A549 (cell line): ENCODE measurements at regions not wholly inside any gene's neighbourhood (a gene's known extent, or its start where the extent isn't known, plus 50 kb on each side); places are given as distances from the start of the nearest gene placed in this dataset.

Experiments used
- ATAC-seq, 2 experiments: fragments of 200-7000 bp in 1 of 2; fragments of >200 bp in 1 of 2; cut with Nextera tagmentation in 1 of 2; cut with Tn5 transposase in 1 of 2; 3 replicates each; pipeline versions ENCODE4 v1.8.0 to v1.9.1; 2018 to 2020; ENCODE audit warnings: mild to moderate bottlenecking in 1 of 2, moderate library complexity in 1 of 2
- CTCF ChIA-PET: fragments of 300-600 bp; sonication (Branson Sonifier 250); formaldehyde crosslinking; extraction: SDS; loops from one replicate; lab custom pipeline; 2021; ENCODE audit warnings: antibody characterized with exemption, inconsistent platforms; lab: Yijun Ruan, JAX
- POLR2A ChIA-PET: fragments of 350-600 bp; formaldehyde crosslinking; extraction: SDS; loops from one replicate; lab custom pipeline; 2021; ENCODE audit warnings: antibody characterized with exemption, inconsistent platforms; lab: Yijun Ruan, JAX
- DNase-seq, 2 experiments: peaks; one replicate each; pipeline versions ENCODE4 v3.0.0 to v3.0.0-alpha.2; 2011 to 2016; ENCODE audit warnings: low read depth in 1 of 2, low spot score in 1 of 2
- FAIRE-seq: peaks from 2 replicates; lab custom pipeline; 2011; peaks lifted over from hg19 to GRCh38; lab: Jason Lieb, UNC
- H3K27ac ChIP-seq, 2 experiments: fragments of >200 bp; sonication (Bioruptor Twin); formaldehyde crosslinking; 3 replicates each; pipeline ENCODE4 v1.5.1; 2016 to 2017
- H3K4me1 ChIP-seq: fragments of >200 bp; sonication (Bioruptor Twin); formaldehyde crosslinking; 3 replicates; pipeline ENCODE4 v1.6.1; 2016
- H3K4me2 ChIP-seq: fragments of >200 bp; sonication (Bioruptor Twin); formaldehyde crosslinking; 3 replicates; pipeline ENCODE4 v1.6.1; 2016
- H3K4me3 ChIP-seq: fragments of >200 bp; sonication (Bioruptor Twin); formaldehyde crosslinking; 3 replicates; pipeline ENCODE4 v1.5.1; 2016
- H3K9me3 ChIP-seq: fragments of >200 bp; sonication (Bioruptor Twin); formaldehyde crosslinking; 3 replicates; pipeline ENCODE4 v1.6.1; 2016
- EHF ChIP-seq: fragments of 250-450 bp; sonication (Bioruptor Pico); IDR thresholded peaks from 2 replicates; pipeline ENCODE4 v1.5.0; 2020; ENCODE audit warnings: mild to moderate bottlenecking
- EHMT2 ChIP-seq: fragments of 200-600 bp; sonication (generic); IDR thresholded peaks from 2 replicates; pipeline ENCODE4 v1.6.1; 2016; ENCODE audit warnings: antibody characterized with exemption, low read depth, mild to moderate bottlenecking, moderate library complexity
- EP300 ChIP-seq, 2 experiments: fragments of >200 bp; sonication (Bioruptor Twin); formaldehyde crosslinking; IDR thresholded peaks; 2 replicates in 1 of 2; 3 replicates in 1 of 2; pipeline ENCODE4 v1.6.1; 2016 to 2017
- FOSB ChIP-seq: fragments of 250-450 bp; sonication (Bioruptor Pico); IDR thresholded peaks from 2 replicates; pipeline ENCODE4 v1.5.0; 2020; ENCODE audit warnings: mild to moderate bottlenecking, moderate library complexity
- FOXS1 ChIP-seq: fragments of 250-450 bp; sonication (Bioruptor Pico); IDR thresholded peaks from 2 replicates; pipeline ENCODE4 v1.5.0; 2020; ENCODE audit warnings: mild to moderate bottlenecking, moderate library complexity
- HDAC2 ChIP-seq: fragments of 200-600 bp; sonication (generic); IDR thresholded peaks from 2 replicates; pipeline ENCODE4 v1.6.1; 2016
- HOXA7 ChIP-seq: fragments of 250-450 bp; sonication (Bioruptor Pico); IDR thresholded peaks from 2 replicates; pipeline ENCODE4 v1.5.0; 2020; ENCODE audit warnings: mild to moderate bottlenecking, moderate library complexity
- HOXB5 ChIP-seq: fragments of 250-450 bp; sonication (Bioruptor Pico); IDR thresholded peaks from 2 replicates; pipeline ENCODE4 v1.5.0; 2020; ENCODE audit warnings: mild to moderate bottlenecking, moderate library complexity
- JUN ChIP-seq, 2 experiments: fragments of >200 bp; sonication (Bioruptor Twin); formaldehyde crosslinking; IDR thresholded peaks; 2 replicates in 1 of 2; 3 replicates in 1 of 2; pipeline ENCODE4 v1.6.1; 2016 to 2017
- JUNB ChIP-seq: fragments of >200 bp; sonication (Bioruptor Twin); formaldehyde crosslinking; IDR thresholded peaks from 2 replicates; pipeline ENCODE4 v1.6.1; 2016
- KDM5A ChIP-seq: fragments of 200-600 bp; sonication (generic); IDR thresholded peaks from 2 replicates; pipeline ENCODE4 v1.6.1; 2016; ENCODE audit warnings: antibody characterized with exemption, mild to moderate bottlenecking
- NFE2L2 ChIP-seq: fragments of 150-350 bp; conservative IDR thresholded peaks from 2 replicates; pipeline ENCODE4 v1.6.1; 2014; ENCODE audit warnings: low read length
- NR3C1 ChIP-seq: fragments of >200 bp; sonication (Bioruptor Twin); formaldehyde crosslinking; IDR thresholded peaks from 3 replicates; pipeline ENCODE4 v1.6.1; 2017
- PHF8 ChIP-seq: fragments of 200-600 bp; sonication (generic); IDR thresholded peaks from 2 replicates; pipeline ENCODE4 v1.6.1; 2016; ENCODE audit warnings: low read depth, mild to moderate bottlenecking, antibody characterized with exemption, moderate library complexity, borderline replicate concordance
- POLR2A ChIP-seq: IDR thresholded peaks from 2 replicates; pipeline ENCODE4 v1.6.1; 2012; ENCODE audit warnings: mild to moderate bottlenecking, low read length
- RAD21 ChIP-seq, 2 experiments: fragments of >200 bp in 1 of 2; sonication (Bioruptor Twin) in 1 of 2; formaldehyde crosslinking in 1 of 2; IDR thresholded peaks in 1 of 2; conservative IDR thresholded peaks in 1 of 2; 2 replicates in 1 of 2; 3 replicates in 1 of 2; pipeline ENCODE4 v1.6.1; 2012 to 2018; ENCODE audit warnings: inconsistent platforms in 1 of 2
- RARB ChIP-seq: fragments of 250-450 bp; sonication (Bioruptor Pico); IDR thresholded peaks from 2 replicates; pipeline ENCODE4 v1.8.0; 2021; ENCODE audit warnings: mild to moderate bottlenecking, moderate library complexity
- RFX5 ChIP-seq: fragments of 450-650 bp; IDR thresholded peaks from 2 replicates; pipeline ENCODE4 v1.7.1; 2014; ENCODE audit warnings: antibody characterized with exemption, mild to moderate bottlenecking, moderate library complexity
- SMC3 ChIP-seq: fragments of >200 bp; sonication (Bioruptor Twin); formaldehyde crosslinking; IDR thresholded peaks from 3 replicates; pipeline ENCODE4 v1.6.1; 2018; ENCODE audit warnings: inconsistent platforms
- TFCP2L1 ChIP-seq: fragments of 250-450 bp; sonication (Bioruptor Pico); IDR thresholded peaks from 2 replicates; pipeline ENCODE4 v1.5.0; 2021; ENCODE audit warnings: mild to moderate bottlenecking
- TP53 ChIP-seq: fragments of 250-450 bp; sonication (Bioruptor Pico); IDR thresholded peaks from 2 replicates; pipeline ENCODE4 v1.5.0; 2021; ENCODE audit warnings: mild to moderate bottlenecking, moderate library complexity
- ZSCAN20 ChIP-seq: fragments of 250-450 bp; sonication (Bioruptor Pico); IDR thresholded peaks from 2 replicates; pipeline ENCODE4 v1.8.0; 2022; ENCODE audit warnings: mild to moderate bottlenecking, moderate library complexity
- WGBS: methylation state at CpG from one replicate; pipeline ENCODE4 v1.1.6; 2017; ENCODE audit errors: missing lambda C conversion rate; 5-methylcytosine and 5-hydroxymethylcytosine counted together
- TF ChIP-seq, protein P1 (sequence below): fragments of 250-450 bp; sonication (Bioruptor Pico); IDR thresholded peaks from 2 replicates; pipeline ENCODE4 v1.5.0; 2021; ENCODE audit warnings: mild to moderate bottlenecking, moderate library complexity, borderline replicate concordance
- TF ChIP-seq, protein P2 (sequence below): fragments of 200-600 bp; sonication (generic); IDR thresholded peaks from 2 replicates; pipeline ENCODE4 v1.6.1; 2016; ENCODE audit warnings: antibody characterized with exemption, mild to moderate bottlenecking, moderate library complexity

DNA sequence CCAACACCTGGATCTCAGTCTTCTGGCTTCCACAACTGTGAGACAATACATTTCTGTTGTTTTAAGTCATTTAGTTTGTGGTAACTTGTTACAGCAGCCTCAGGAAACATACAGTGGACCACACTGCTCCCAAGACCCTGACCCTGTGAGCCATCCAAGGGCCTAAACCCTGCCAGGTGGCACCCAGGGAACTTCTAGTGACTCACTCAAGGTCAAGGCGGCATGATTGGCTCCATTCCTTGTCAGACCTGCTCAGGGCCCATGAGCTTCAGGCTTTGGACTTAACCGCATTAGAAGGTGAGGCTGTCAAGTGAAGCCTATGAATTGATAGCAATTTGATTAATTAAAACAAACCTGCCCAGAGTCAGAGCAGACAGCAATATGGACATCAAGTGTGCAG, 165.7 kb upstream of the MAMLD1 start:
- ATAC-seq (no peak), FAIRE-seq (no peak)
- no CpG with 5 or more reads among the region's 2 CpGs for WGBS

DNA sequence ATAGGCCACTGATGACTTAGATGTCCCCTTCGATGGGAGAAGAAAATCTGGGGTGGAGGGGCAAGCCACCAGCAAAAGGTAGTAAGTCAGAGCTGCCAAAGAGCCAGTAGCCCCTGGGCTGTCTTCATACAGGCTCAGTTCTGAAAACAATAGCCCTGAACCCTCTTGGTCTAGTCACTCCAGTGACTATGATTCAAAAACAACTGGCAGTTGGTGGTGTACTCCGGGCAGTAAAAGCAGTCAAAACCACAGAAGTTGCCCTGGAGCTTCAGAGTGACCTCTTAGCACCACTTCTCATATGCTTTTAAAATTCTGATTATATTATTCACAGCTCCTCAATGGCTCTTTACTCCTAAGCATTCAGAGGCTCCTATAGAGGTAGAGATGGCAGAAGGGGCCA, 164.3 kb upstream of the MAMLD1 start:
- TF ChIP-seq PHF8 (no peak), ZSCAN20 (CRISPR knock-in tag) (no peak)
- TF ChIP-seq, all 56 proteins: peak for 0
- FAIRE-seq = no peak
- POLR2A ChIA-PET = no interaction called here
- Histone ChIP-seq H3K9me3 (no peaks in the 10 kb centered on the region), H3K4me2 (no peak overlapping the region), H3K27ac (peak overlapping the region in 1 of 2 experiments; percentile 86; a peak in 4 of 6 replicates), H3K4me1 (peaks cover 25% of the 10 kb centered on the region), H3K4me3 (no peak overlapping the region)
- 65% methylated on average over 2 of the region's 2 CpGs for WGBS
- no peak for DNase-seq
- no peak for ATAC-seq
- CTCF ChIA-PET = interaction anchor here (0.8 to 3.0 kb wide), 2 partner anchors 166 to 485 kb away, joined by 3 to 8 read pairs; partner anchors contain the start of gene MAMLD1

More for the DNA sequence above, 165.7 kb upstream of the MAMLD1 start:
- H3K27ac ChIP-seq = no peak overlapping the region
- TF ChIP-seq EHMT2 (no peak), NR3C1 (no peak), RAD21 (conservative IDR thresholded peaks at IDR 0.05 in 1 of 2, IDR thresholded peaks at IDR 0.05 in 1 of 2) (no peak), TP53 (CRISPR knock-in tag) (no peak), FOXS1 (CRISPR knock-in tag) (no peak), KDM5A (no peak), RFX5 (no peak), TFCP2L1 (CRISPR knock-in tag) (no peak), SMC3 (no peak), HOXA7 (CRISPR knock-in tag) (no peak)
- DNase-seq = no peak
- H3K4me2 ChIP-seq = no peak overlapping the region
- H3K4me3 ChIP-seq = no peak overlapping the region
- H3K9me3 ChIP-seq = no peaks in the 10 kb centered on the region
- peaks cover 25% of the 10 kb centered on the region for H3K4me1 ChIP-seq
- CTCF ChIA-PET = interaction anchor here (3.0 kb wide), 1 partner anchor 167 kb away, joined by 8 read pairs; the partner anchor contains the start of gene MAMLD1
- POLR2A ChIA-PET = no interaction called here

DNA sequence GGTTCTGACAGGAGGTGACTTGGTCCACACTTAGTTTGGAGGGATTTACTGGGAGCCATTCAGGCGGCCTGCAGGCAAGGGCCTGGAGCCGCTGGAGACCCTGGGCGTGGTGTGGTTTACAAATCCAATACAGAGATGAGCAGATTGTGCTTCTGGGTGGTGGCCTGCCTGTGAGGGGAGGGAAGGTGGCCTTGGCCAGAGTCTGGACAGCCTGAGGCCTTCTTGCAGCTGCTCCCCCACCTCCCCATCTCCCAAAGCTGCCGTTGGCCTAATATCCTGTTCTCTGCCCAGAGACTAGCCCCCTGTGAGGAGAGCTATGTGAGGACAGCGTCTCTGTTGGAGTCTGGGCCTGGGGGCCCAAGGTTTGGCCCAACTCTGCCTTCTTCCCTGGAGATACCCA, 163.9 kb upstream of the MAMLD1 start:
- ATAC-seq (no peak), DNase-seq (no peak), FAIRE-seq (no peak)
- CTCF ChIA-PET = interaction anchor here (0.5 to 3.0 kb wide), 3 partner anchors 20 to 484 kb away, joined by 3 to 8 read pairs (median 3); partner anchors contain the start of gene MAMLD1
- no peak overlapping the region for H3K4me3 ChIP-seq
- peak overlapping the region; percentile 75 to 86; a peak in 4 of 6 replicates for H3K27ac ChIP-seq
- no peaks in the 10 kb centered on the region for H3K9me3 ChIP-seq
- POLR2A ChIA-PET = no interaction called here
- no peak overlapping the region for H3K4me2 ChIP-seq
- no peak for TF ChIP-seq EHF (CRISPR knock-in tag)
- no peak for TF ChIP-seq JUNB
- TF ChIP-seq RFX5 = no peak
- TF ChIP-seq ZSCAN20 (CRISPR knock-in tag) = no peak
- no peak for TF ChIP-seq HOXB5 (CRISPR knock-in tag)
- no peak for TF ChIP-seq FOSB (CRISPR knock-in tag)
- no peak for TF ChIP-seq RARB (CRISPR knock-in tag)
- TF ChIP-seq SMC3 = no peak
- no peak for TF ChIP-seq POLR2A
- TF ChIP-seq, protein P1, sequence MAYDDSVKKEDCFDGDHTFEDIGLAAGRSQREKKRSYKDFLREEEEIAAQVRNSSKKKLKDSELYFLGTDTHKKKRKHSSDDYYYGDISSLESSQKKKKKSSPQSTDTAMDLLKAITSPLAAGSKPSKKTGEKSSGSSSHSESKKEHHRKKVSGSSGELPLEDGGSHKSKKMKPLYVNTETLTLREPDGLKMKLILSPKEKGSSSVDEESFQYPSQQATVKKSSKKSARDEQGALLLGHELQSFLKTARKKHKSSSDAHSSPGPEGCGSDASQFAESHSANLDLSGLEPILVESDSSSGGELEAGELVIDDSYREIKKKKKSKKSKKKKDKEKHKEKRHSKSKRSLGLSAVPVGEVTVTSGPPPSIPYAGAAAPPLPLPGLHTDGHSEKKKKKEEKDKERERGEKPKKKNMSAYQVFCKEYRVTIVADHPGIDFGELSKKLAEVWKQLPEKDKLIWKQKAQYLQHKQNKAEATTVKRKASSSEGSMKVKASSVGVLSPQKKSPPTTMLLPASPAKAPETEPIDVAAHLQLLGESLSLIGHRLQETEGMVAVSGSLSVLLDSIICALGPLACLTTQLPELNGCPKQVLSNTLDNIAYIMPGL = no peak
- TF ChIP-seq JUN (IDR thresholded peaks at IDR 0.05) = no peak
- TF ChIP-seq, protein P2, sequence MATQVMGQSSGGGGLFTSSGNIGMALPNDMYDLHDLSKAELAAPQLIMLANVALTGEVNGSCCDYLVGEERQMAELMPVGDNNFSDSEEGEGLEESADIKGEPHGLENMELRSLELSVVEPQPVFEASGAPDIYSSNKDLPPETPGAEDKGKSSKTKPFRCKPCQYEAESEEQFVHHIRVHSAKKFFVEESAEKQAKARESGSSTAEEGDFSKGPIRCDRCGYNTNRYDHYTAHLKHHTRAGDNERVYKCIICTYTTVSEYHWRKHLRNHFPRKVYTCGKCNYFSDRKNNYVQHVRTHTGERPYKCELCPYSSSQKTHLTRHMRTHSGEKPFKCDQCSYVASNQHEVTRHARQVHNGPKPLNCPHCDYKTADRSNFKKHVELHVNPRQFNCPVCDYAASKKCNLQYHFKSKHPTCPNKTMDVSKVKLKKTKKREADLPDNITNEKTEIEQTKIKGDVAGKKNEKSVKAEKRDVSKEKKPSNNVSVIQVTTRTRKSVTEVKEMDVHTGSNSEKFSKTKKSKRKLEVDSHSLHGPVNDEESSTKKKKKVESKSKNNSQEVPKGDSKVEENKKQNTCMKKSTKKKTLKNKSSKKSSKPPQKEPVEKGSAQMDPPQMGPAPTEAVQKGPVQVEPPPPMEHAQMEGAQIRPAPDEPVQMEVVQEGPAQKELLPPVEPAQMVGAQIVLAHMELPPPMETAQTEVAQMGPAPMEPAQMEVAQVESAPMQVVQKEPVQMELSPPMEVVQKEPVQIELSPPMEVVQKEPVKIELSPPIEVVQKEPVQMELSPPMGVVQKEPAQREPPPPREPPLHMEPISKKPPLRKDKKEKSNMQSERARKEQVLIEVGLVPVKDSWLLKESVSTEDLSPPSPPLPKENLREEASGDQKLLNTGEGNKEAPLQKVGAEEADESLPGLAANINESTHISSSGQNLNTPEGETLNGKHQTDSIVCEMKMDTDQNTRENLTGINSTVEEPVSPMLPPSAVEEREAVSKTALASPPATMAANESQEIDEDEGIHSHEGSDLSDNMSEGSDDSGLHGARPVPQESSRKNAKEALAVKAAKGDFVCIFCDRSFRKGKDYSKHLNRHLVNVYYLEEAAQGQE = no peak
- no peak for TF ChIP-seq HDAC2
- no peak for TF ChIP-seq EP300 (IDR thresholded peaks at IDR 0.05)
- TF ChIP-seq NFE2L2 = no peak
- WGBS = 93% methylated on average over 2 of the region's 5 CpGs
- H3K4me1 ChIP-seq = peaks cover 25% of the 10 kb centered on the region
